HTR-8/SVneo (cell line): ENCODE measurements at regions not wholly inside any gene's neighbourhood (a gene's known extent, or its start where the extent isn't known, plus 50 kb on each side); places are given as distances from the start of the nearest gene placed in this dataset.

ENCODE experiments used
- DNase-seq: peaks from one replicate; pipeline ENCODE4 v3.0.0; 2011; ENCODE audit warnings: low spot score, mixed read lengths; ENCODE audit not compliant: insufficient read length
- FAIRE-seq: peaks from 2 replicates; lab custom pipeline; 2011; peaks lifted over from hg19 to GRCh38; lab: Jason Lieb, UNC

- FAIRE-seq: no peak
Observed at GRCh38 chr5:174355208-174355612, 309.7 kb downstream of the NSG2 start.

GRCh38 chr5:174355995-174356394 lies 310.5 kb downstream of the NSG2 start:
- no peak for DNase-seq
- FAIRE-seq: no peak

More at GRCh38 chr5:174355208-174355612, 309.7 kb downstream of the NSG2 start:
- peak; percentile 61 for DNase-seq

GRCh38 chr5:174356536-174356935 lies 311.0 kb downstream of the NSG2 start:
- no peak for FAIRE-seq
- no peak for DNase-seq

GRCh38 chr5:174358276-174358675 lies 312.8 kb downstream of the NSG2 start:
- FAIRE-seq (no peak), DNase-seq (no peak)

GRCh38 chr5:174359071-174359470 lies 313.6 kb downstream of the NSG2 start:
- no peak for DNase-seq
- no peak for FAIRE-seq

- FAIRE-seq: no peak
- no peak for DNase-seq
Observed at GRCh38 chr5:174362514-174362913, 317.0 kb downstream of the NSG2 start.

- DNase-seq (no peak), FAIRE-seq (peak; percentile 95)
Observed at GRCh38 chr5:174363934-174364333, 318.4 kb downstream of the NSG2 start.

GRCh38 chr5:174364676-174365075 lies 319.2 kb downstream of the NSG2 start:
- no peak for DNase-seq
- FAIRE-seq: no peak

- FAIRE-seq (no peak), DNase-seq (peak; percentile 52)
Observed at GRCh38 chr5:174371600-174372094, 326.1 kb downstream of the NSG2 start.

GRCh38 chr5:174374206-174374605 lies 328.7 kb downstream of the NSG2 start:
- FAIRE-seq (no peak), DNase-seq (no peak)

GRCh38 chr5:174376056-174376455 lies 330.6 kb downstream of the NSG2 start:
- no peak for FAIRE-seq
- no peak for DNase-seq

- DNase-seq (no peak), FAIRE-seq (no peak)
Observed at GRCh38 chr5:174376726-174377373, 331.3 kb downstream of the NSG2 start.

- no peak for FAIRE-seq
- DNase-seq: no peak
Observed at GRCh38 chr5:174378121-174378874, 332.8 kb downstream of the NSG2 start.

GRCh38 chr5:174380311-174380710 lies 334.8 kb downstream of the NSG2 start:
- no peak for DNase-seq
- no peak for FAIRE-seq

- no peak for DNase-seq
- no peak for FAIRE-seq
Observed at GRCh38 chr5:174381241-174381640, 335.7 kb downstream of the NSG2 start.

- no peak for DNase-seq
Observed at GRCh38 chr5:174383210-174384167, 338.0 kb downstream of the NSG2 start.

GRCh38 chr5:174384509-174384947 lies 339.0 kb downstream of the NSG2 start:
- DNase-seq (no peak), FAIRE-seq (peak; percentile 75)

More at GRCh38 chr5:174383210-174384167, 338.0 kb downstream of the NSG2 start:
- no peak for FAIRE-seq

GRCh38 chr5:174386306-174386705 lies 338.1 kb upstream of the MSX2 start:
- FAIRE-seq (no peak), DNase-seq (no peak)

GRCh38 chr5:174386846-174387245 lies 337.5 kb upstream of the MSX2 start:
- FAIRE-seq (no peak), DNase-seq (no peak)

GRCh38 chr5:174387448-174387847 lies 336.9 kb upstream of the MSX2 start:
- FAIRE-seq (no peak), DNase-seq (no peak)
